Testis (tissue), 2 donors: ENCODE measurements at regions not wholly inside any gene's neighbourhood (a gene's known extent, or its start where the extent isn't known, plus 50 kb on each side); places are given as distances from the start of the nearest gene placed in this dataset.

Experiments
- DNase-seq: peaks from one replicate; pipeline ENCODE4 v3.0.0-alpha.2; 2019
- H3K27ac ChIP-seq, 2 donors: fragments of 200-600 bp; sonication (generic); one replicate each; pipeline ENCODE4 v1.5.1; 2019
- H3K27me3 ChIP-seq: fragments of 200-600 bp; sonication (generic); one replicate; pipeline ENCODE4 v1.5.1; 2019
- H3K36me3 ChIP-seq: fragments of 200-600 bp; sonication (generic); one replicate; pipeline ENCODE4 v1.5.1; 2017; ENCODE audit warnings: low read depth; ENCODE audit errors: missing control alignments
- H3K4me1 ChIP-seq: fragments of 200-600 bp; sonication (generic); one replicate; pipeline ENCODE4 v1.5.1; 2019
- H3K4me3 ChIP-seq, 2 donors: fragments of 200-600 bp; sonication (generic); one replicate each; pipeline ENCODE4 v1.5.1; 2017 to 2019
- H3K9me3 ChIP-seq: fragments of 200-600 bp; sonication (generic); one replicate; pipeline ENCODE4 v1.5.1; 2017
- CTCF ChIP-seq, 3 experiments: fragments of 450-650 bp in 2 of 3; fragments of 200-600 bp in 1 of 3; sonication (generic) in 1 of 3; IDR thresholded peaks; one replicate each; pipeline ENCODE4 v1.5.1; 2016 to 2019; ENCODE audit warnings: antibody characterized with exemption in 3 of 3, mild to moderate bottlenecking in 2 of 3, moderate library complexity in 1 of 3
- POLR2A ChIP-seq: fragments of 450-650 bp; IDR thresholded peaks from one replicate; pipeline ENCODE4 v1.6.1; 2017; ENCODE audit warnings: antibody characterized with exemption, mild to moderate bottlenecking, moderate library complexity
- WGBS, 2 donors: methylation state at CpG; one replicate each; pipeline ENCODE4 v1.1.5; 2018; 5-methylcytosine and 5-hydroxymethylcytosine counted together
- intact Hi-C: fragments of 100-400 bp; cut with DNase I; formaldehyde crosslinking; loops from one replicate; pipeline ENCODE4 v1.15.1; 2023; ENCODE audit warnings: low total_unique reads

- Histone ChIP-seq H3K36me3 (no peaks in the 10 kb centered on the region), H3K27me3 (no peaks in the 10 kb centered on the region), H3K4me1 (peaks cover 50% of the 10 kb centered on the region), H3K27ac (peak overlapping the region; percentile 87 to 94), H3K9me3 (no peaks in the 10 kb centered on the region), H3K4me3 (peak overlapping the region; percentile 33 to 40)
- peak; percentile 85 for DNase-seq
- WGBS, 2 donors = 4 to 9% methylated on average over 13 to 27 of the region's 27 CpGs
- intact Hi-C loops = no loop called here
- TF ChIP-seq POLR2A = no peak
These were observed 124.7 kb upstream of the ZNF516 start for GRCh38 chr18:76619621-76620315.

- intact Hi-C loops = no loop called here
- H3K9me3 ChIP-seq = no peaks in the 10 kb centered on the region
- H3K4me1 ChIP-seq = peaks cover 50% of the 10 kb centered on the region
- 11 to 25% methylated on average over 8 to 11 of the region's 11 CpGs for WGBS, 2 donors
- peak overlapping the region; percentile 33 to 40 for H3K4me3 ChIP-seq
- H3K36me3 ChIP-seq = no peaks in the 10 kb centered on the region
- no peaks in the 10 kb centered on the region for H3K27me3 ChIP-seq
- peak overlapping the region; percentile 87 to 94 for H3K27ac ChIP-seq
- TF ChIP-seq CTCF (IDR thresholded peaks at IDR 0.05) (no peak), POLR2A (no peak)
- peak; percentile 95 for DNase-seq
These were observed 124.2 kb upstream of the ZNF516 start for GRCh38 chr18:76619261-76619620.

- no peaks in the 10 kb centered on the region for H3K27me3 ChIP-seq
- TF ChIP-seq CTCF (IDR thresholded peaks at IDR 0.05) = no peak
- no peak for TF ChIP-seq POLR2A
- intact Hi-C loops = no loop called here
- no peaks in the 10 kb centered on the region for H3K36me3 ChIP-seq
- H3K9me3 ChIP-seq = no peaks in the 10 kb centered on the region
- peak overlapping the region; percentile 87 to 94 for H3K27ac ChIP-seq
- H3K4me1 ChIP-seq = peaks cover 50% of the 10 kb centered on the region
- peak; percentile 90 for DNase-seq
- 45 to 88% methylated on average over 2 of the region's 2 CpGs for whole genome bisulfite sequencing, 2 donors
- H3K4me3 ChIP-seq = no peak overlapping the region
These were observed 123.7 kb upstream of the ZNF516 start for GRCh38 chr18:76618721-76619120.

GRCh38 chr18:76616373-76616772 is 121.3 kb upstream of the ZNF516 start:
- 84 to 89% methylated on average over 7 of the region's 7 CpGs for WGBS, 2 donors
- Histone ChIP-seq H3K36me3 (no peaks in the 10 kb centered on the region), H3K27ac (no peak overlapping the region), H3K4me3 (no peak overlapping the region), H3K27me3 (no peaks in the 10 kb centered on the region), H3K4me1 (peaks cover 34% of the 10 kb centered on the region), H3K9me3 (no peaks in the 10 kb centered on the region)
- intact Hi-C loops = no loop called here
- no peak for DNase-seq
- no peak for TF ChIP-seq CTCF (IDR thresholded peaks at IDR 0.05)
- no peak for TF ChIP-seq POLR2A

- H3K4me1 ChIP-seq = peaks cover 25% of the 10 kb centered on the region
- 71% methylated on average over 17 of the region's 17 CpGs for WGBS, 2 donors
- no peak overlapping the region for H3K4me3 ChIP-seq
- DNase-seq = no peak
- no peak for TF ChIP-seq CTCF (IDR thresholded peaks at IDR 0.05)
- TF ChIP-seq POLR2A = no peak
- H3K27me3 ChIP-seq = no peaks in the 10 kb centered on the region
- intact Hi-C loops = no loop called here
- H3K9me3 ChIP-seq = no peaks in the 10 kb centered on the region
- H3K27ac ChIP-seq = no peak overlapping the region
- H3K36me3 ChIP-seq = no peaks in the 10 kb centered on the region
These were observed 120.2 kb upstream of the ZNF516 start for GRCh38 chr18:76615065-76615733.
